ENCODE measurements at regions not wholly inside any gene's neighbourhood (a gene's known extent, or its start where the extent isn't known, plus 50 kb on each side); places are given as distances from the start of the nearest gene placed in this dataset.

GRCh38 chr2:147473075-147473474 is 371.8 kb upstream of the ACVR2A start:
- ATAC-seq, result no peak
- no peak for TF ChIP-seq OSR1 (CRISPR knock-in tag; IDR thresholded peaks at IDR 0.05)
- TF ChIP-seq ZC3H10 (CRISPR knock-in tag; IDR thresholded peaks at IDR 0.05), result no peak
- TF ChIP-seq POU6F1 (CRISPR knock-in tag; IDR thresholded peaks at IDR 0.05; ENCODE audit: borderline replicate concordance, low read depth), result no peak
- TF ChIP-seq TSHZ2 (CRISPR knock-in tag; IDR thresholded peaks at IDR 0.05), result no peak
- TF ChIP-seq ZNF8 (CRISPR knock-in tag; IDR thresholded peaks at IDR 0.05), result no peak
- no peak for TF ChIP-seq BACH2 (CRISPR knock-in tag; IDR thresholded peaks at IDR 0.05; ENCODE audit: borderline replicate concordance)
- TF ChIP-seq CREB5 (CRISPR knock-in tag; IDR thresholded peaks at IDR 0.05; ENCODE audit: low read depth), result no peak
- TF ChIP-seq ZNF565 (CRISPR knock-in tag; conservative IDR thresholded peaks at IDR 0.05; ENCODE audit: low read depth), result no peak
- no peak for TF ChIP-seq ZNF70 (CRISPR knock-in tag; IDR thresholded peaks at IDR 0.05)
- no peak for TF ChIP-seq PATZ1 (CRISPR knock-in tag; IDR thresholded peaks at IDR 0.05; ENCODE audit: borderline replicate concordance)
- TF ChIP-seq RARB (CRISPR knock-in tag; IDR thresholded peaks at IDR 0.05), result no peak
- TF ChIP-seq ISL1 (CRISPR knock-in tag; IDR thresholded peaks at IDR 0.05), result no peak
- TF ChIP-seq ARNTL (CRISPR knock-in tag; IDR thresholded peaks at IDR 0.05; ENCODE audit: borderline replicate concordance, low read depth), result no peak
- TF ChIP-seq CSRNP3 (CRISPR knock-in tag; IDR thresholded peaks at IDR 0.05), result no peak
- TF ChIP-seq SNAI2 (CRISPR knock-in tag; IDR thresholded peaks at IDR 0.05), result no peak

GRCh38 chr2:147471126-147471525 is 373.7 kb upstream of the ACVR2A start:
- no peak for ATAC-seq
- TF ChIP-seq ISL1 (CRISPR knock-in tag; IDR thresholded peaks at IDR 0.05), result no peak
- no peak for TF ChIP-seq TOX (CRISPR knock-in tag; IDR thresholded peaks at IDR 0.05; ENCODE audit: borderline replicate concordance)
- TF ChIP-seq ZFP3 (CRISPR knock-in tag; IDR thresholded peaks at IDR 0.05), result no peak
- no peak for TF ChIP-seq GLIS3 (CRISPR knock-in tag; IDR thresholded peaks at IDR 0.05)
- TF ChIP-seq TCF4 (CRISPR knock-in tag; IDR thresholded peaks at IDR 0.05; ENCODE audit: borderline replicate concordance), result no peak

GRCh38 chr2:147469471-147469870 is 375.4 kb upstream of the ACVR2A start:
- no peak for ATAC-seq
- TF ChIP-seq TCF4 (CRISPR knock-in tag; IDR thresholded peaks at IDR 0.05; ENCODE audit: borderline replicate concordance) (no peak), PATZ1 (CRISPR knock-in tag; IDR thresholded peaks at IDR 0.05; ENCODE audit: borderline replicate concordance) (no peak), ZC3H10 (CRISPR knock-in tag; IDR thresholded peaks at IDR 0.05) (no peak), SNAI2 (CRISPR knock-in tag; IDR thresholded peaks at IDR 0.05) (no peak), ZNF70 (CRISPR knock-in tag; IDR thresholded peaks at IDR 0.05) (no peak), POU6F1 (CRISPR knock-in tag; IDR thresholded peaks at IDR 0.05; ENCODE audit: borderline replicate concordance, low read depth) (no peak), ZFP30 (CRISPR knock-in tag; IDR thresholded peaks at IDR 0.05) (no peak), RARB (CRISPR knock-in tag; IDR thresholded peaks at IDR 0.05) (no peak), TSHZ2 (CRISPR knock-in tag; IDR thresholded peaks at IDR 0.05) (no peak)
